Umbilical cord (tissue), 1 donor: ENCODE measurements at regions not wholly inside any gene's neighbourhood (a gene's known extent, or its start where the extent isn't known, plus 50 kb on each side); places are given as distances from the start of the nearest gene placed in this dataset.
"Not testable (repeated sequence)": the region's sequence is repeated elsewhere in the genome, so short reads cannot be mapped to it uniquely, and the experiment has no call there.

Experiments
- DNase-seq: peaks from one replicate; pipeline ENCODE4 v3.0.0-alpha.2; 2015; ENCODE audit warnings: low spot score

DNA sequence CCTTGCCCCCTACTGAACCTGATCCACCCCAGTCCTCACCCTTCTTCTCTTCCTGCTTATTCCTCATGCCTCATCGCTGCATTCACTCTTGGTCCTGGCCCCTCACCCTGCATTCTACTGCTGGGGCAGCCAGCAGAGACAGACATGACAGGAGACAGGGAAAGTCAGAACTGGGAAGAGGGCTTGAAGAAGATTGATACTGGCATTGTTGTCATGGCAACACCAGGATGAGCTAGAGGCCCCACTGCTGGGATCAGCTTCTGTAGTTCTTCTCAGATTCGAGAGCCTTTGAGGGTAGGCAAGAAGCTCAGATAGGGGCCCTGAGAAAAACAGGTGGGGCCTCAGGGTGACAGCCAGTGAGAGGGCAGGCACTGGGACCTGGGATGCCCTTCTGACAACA lies 264.3 kb downstream of the MIAT start:
- DNase-seq, result no peak

DNA sequence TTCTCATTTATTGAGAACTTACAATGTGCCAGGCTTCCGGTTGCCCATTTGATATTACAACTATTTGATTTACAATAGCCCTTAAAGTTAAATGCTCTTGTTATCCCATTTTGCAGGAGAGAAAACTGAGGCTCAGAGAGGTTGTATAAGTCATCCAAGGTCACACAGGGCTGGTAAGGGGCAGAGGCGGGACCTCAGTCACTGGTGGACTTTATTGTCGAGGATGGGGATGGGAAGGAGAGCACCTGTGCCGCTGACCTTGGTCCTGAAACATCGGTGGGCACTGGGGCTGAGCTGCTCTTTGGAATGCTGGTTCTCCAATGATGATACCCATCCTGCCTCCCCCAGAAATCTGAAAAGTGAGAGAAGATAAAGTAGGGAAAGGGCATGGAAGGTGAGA lies 265.4 kb downstream of the MIAT start:
- DNase-seq, result no peak

- no peak for DNase-seq
These were observed 266.1 kb downstream of the MIAT start for GRCh38 chr22:26923531-26923930.

GRCh38 chr22:26927821-26928220 lies 270.4 kb downstream of the MIAT start:
- no peak for DNase-seq

- DNase-seq, result no peak
These were observed 274.1 kb downstream of the MIAT start for GRCh38 chr22:26931471-26931870.

GRCh38 chr22:26933105-26933590 lies 275.8 kb downstream of the MIAT start:
- no peak for DNase-seq

- no peak for DNase-seq
These were observed 279.8 kb downstream of the MIAT start for GRCh38 chr22:26937213-26937612.

DNA sequence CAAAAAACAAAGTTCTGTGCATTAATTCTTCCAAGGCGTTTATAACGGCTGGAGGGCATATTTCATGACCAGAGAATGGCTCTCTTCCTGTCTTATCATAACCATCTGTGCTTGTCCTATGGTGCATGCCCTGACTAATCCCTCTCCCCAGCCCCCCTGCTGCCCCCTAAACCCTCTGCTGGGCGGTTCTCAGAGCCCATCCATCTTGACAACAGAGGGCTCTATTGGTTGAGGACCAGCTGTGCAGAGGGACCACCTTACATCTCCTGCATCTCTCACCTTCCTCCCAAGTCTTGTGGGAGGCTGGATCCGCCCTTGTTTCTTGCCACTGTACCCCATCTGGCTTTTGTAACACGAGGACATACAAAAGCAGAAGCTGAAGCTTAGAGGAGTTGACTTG lies 282.1 kb downstream of the MIAT start:
- no peak for DNase-seq

DNA sequence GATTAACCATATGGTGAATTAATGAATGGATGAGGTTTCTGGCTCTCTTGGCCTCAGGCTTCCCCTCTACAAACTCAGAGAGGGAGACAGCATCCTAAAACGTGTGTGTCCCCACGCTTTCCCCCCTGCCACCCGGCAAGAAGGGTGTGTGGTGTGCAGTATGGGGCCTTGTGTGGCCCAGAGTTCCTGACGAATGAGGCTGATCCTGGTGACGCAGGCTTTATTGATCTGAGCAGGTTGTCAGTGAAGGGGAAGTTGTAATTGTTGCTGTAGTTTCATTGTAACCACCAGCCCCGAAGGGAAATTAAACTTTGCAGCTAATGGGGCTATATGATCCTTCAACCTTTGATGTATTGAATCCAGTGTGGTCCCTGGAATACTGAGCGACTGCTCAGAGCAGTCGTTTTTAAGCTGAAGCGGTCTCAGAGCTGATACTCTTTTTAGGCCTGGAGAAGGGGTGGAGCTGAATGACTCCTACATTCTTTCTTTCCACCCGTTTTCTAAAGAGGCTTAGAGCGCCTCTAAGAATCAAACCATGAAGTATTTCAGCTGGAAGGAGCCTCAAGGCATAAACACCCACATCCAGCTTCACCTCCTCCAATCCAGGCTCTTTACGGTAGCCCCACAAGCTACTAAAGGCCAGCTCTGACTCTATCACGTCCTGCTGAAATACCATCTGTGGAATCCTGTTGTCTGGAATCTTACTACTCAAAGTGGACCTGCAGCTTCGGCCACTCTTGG lies 284.7 kb downstream of the MIAT start:
- peak; percentile 75 for DNase-seq

GRCh38 chr22:26942637-26942957 lies 285.2 kb downstream of the MIAT start:
- no peak for DNase-seq

DNA sequence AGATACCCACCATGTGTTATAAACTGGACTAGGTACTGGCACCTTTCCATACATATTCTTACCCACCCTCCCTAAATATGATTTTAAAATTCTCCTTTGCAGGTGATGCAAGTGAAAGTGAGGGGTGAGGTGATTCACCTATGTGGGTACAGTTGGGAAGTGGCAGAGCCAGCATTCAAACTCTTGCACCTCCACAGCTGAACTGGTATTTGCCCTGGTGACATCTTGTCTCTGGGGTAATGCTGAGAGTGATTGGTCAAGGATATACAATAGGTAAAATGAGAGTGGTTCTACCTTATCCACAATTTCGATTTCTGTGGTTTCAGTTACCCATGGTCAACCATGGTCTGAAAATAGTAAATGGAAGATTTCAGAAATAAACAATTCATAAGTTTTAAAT lies 288.2 kb downstream of the MIAT start:
- DNase-seq, result no peak

GRCh38 chr22:26949193-26949592 lies 291.8 kb downstream of the MIAT start:
- DNase-seq, result peak; percentile 47

DNA sequence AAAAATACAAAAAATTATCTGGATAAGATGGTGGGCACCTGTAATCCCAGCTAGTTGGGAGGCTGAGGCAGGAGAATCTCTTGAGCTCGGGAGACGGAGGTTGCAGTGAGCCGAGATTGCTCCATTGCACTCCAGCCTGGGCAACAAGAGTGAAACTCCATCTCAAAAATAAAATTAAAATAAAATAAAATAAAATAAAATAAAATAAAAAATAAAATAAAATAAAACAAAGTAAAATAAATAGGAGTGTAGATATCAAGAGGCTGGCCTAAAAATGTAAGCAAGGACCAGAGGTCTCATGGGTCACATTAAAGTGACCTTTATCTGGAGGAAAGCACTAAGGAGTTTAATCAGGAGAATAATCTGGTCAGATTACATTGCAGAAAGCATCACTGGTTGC lies 293.8 kb downstream of the MIAT start:
- DNase-seq, result not testable (repeated sequence)

GRCh38 chr22:26952004-26952403 lies 294.6 kb downstream of the MIAT start:
- DNase-seq, result no peak

DNA sequence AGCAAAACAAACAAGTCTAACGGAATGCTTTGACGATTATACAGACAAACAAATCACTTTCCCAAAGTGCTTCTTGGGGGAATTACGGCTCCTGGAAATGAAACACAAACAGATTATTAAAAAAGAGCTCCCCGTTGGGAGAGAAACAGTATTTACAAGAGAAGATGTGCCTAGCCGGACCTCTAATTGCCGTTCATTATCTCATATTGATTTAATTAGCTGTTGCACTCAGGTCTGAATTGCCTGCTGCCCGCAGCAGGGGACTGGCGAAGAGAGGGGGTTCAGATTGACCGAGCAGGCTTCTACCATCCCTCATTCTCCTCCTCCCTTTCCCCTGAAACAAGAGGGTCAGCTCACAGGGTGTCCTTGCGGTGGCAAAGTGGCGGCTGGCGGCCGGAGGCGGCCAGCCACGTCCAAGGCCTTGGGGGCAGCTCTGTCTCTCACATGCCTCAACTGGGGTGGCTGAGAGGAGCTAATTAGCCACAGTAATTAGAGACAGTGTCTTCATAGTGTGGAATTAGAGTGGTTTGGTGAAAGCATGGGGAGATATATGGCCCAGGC lies 295.1 kb downstream of the MIAT start:
- DNase-seq, result no peak

- DNase-seq, result no peak
These were observed 295.9 kb downstream of the MIAT start for GRCh38 chr22:26953012-26953883.

DNA sequence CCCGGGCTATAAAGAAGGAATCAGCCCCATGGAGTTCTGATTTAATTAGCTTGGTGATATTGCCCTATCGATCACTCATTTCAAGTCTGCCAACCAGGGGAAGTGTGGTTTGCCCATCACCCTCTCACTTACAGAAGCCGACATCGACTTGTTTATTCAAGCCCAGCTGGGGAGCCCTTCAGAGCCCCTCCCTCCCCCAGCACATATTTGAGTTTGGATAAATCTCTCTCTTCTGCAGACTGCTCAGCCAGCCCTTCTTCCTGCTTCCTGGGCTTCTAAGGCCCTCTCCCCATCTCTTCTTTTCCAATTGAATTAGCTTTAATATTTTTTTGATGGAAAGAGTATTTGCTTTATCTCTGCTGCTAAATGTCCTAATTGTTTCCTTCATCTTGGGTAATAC lies 299.0 kb downstream of the MIAT start:
- no peak for DNase-seq

DNA sequence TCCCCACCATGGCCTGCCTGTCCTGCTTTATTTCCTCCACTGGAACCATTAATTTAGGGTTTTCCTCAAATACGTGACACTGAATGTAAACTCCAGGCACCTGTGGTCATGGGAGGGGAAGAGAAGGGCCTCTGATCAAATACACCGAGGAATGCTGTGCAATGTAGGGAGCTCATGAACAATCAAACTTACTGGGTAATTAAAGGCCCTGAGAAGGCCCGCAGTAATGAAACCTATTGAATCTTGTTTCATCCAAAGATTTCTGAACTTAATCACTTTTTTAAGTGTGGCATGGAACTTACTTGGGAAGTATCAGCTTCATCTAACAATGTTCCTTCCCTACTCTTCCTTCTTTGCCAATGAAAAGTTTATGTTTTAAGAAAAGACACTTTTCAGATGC lies 299.8 kb downstream of the MIAT start:
- DNase-seq, result no peak

DNA sequence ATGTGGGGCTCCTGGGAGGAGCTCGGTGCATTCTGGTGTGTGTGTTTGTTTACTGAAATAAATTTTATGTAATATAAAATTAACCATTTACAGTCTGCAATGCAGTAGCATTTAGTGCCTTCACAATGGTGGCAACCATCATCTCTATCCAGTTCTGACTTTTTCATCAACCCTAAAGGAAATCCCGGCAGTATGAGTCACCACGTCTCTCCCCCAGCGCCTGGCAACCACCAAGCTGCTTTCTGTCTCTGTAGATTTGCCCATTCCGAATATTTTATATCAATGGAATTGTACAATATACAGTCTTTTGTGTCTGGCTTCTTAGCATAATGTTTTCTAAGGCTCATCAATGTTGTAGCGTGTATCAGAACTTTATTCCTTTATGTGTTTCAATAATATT lies 300.5 kb downstream of the MIAT start:
- DNase-seq, result no peak

GRCh38 chr22:26958378-26958777 lies 301.0 kb downstream of the MIAT start:
- no peak for DNase-seq

DNA sequence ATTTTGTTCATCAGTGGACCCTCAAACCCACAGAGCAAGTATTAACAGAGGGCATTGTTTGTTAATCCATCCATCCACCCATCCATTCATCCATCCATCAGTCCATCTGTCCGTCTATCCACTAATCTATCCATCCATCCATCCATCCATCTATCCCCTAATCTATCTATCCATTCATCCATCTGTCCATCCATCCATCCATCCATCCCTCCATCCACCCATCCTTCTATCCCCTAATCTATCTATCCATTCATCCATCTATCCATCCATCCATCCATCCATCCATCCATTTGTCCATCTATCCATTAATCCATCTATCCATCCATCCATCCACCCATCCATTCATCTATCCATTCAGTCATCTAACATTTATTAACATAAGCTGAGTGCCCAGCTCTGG lies 307.3 kb downstream of the MIAT start:
- DNase-seq, result no peak

GRCh38 chr22:26967282-26967681 lies 309.9 kb downstream of the MIAT start:
- DNase-seq, result no peak
